Effector CD4-positive, alpha-beta T cell (primary cell): ENCODE measurements at regions not wholly inside any gene's neighbourhood (a gene's known extent, or its start where the extent isn't known, plus 50 kb on each side); places are given as distances from the start of the nearest gene placed in this dataset.

Source experiments
- DNase-seq: peaks from one replicate; pipeline ENCODE4 v3.0.0-alpha.2; 2020

- DNase-seq: no peak
These were observed 182.4 kb downstream of the TRIM27 start for GRCh38 chr6:28741363-28741762.

- DNase-seq: no peak
These were observed 181.0 kb downstream of the TRIM27 start for GRCh38 chr6:28742668-28743270.

- DNase-seq: no peak
These were observed 180.5 kb downstream of the TRIM27 start for GRCh38 chr6:28743271-28743789.

GRCh38 chr6:28747083-28747630 lies 176.6 kb downstream of the TRIM27 start:
- no peak for DNase-seq

GRCh38 chr6:28747631-28748157 lies 176.1 kb downstream of the TRIM27 start:
- no peak for DNase-seq

- no peak for DNase-seq
These were observed 175.6 kb downstream of the TRIM27 start for GRCh38 chr6:28748192-28748591.

GRCh38 chr6:28750926-28751458 lies 172.8 kb downstream of the TRIM27 start:
- no peak for DNase-seq

GRCh38 chr6:28751514-28751913 lies 172.3 kb downstream of the TRIM27 start:
- no peak for DNase-seq

- no peak for DNase-seq
These were observed 171.8 kb downstream of the TRIM27 start for GRCh38 chr6:28751963-28752350.

- no peak for DNase-seq
These were observed 166.2 kb downstream of the TRIM27 start for GRCh38 chr6:28757429-28758045.

GRCh38 chr6:28758046-28758817 lies 165.6 kb downstream of the TRIM27 start:
- DNase-seq: no peak

- DNase-seq: no peak
These were observed 165.0 kb downstream of the TRIM27 start for GRCh38 chr6:28758818-28759235.

- DNase-seq: no peak
These were observed 159.6 kb downstream of the TRIM27 start for GRCh38 chr6:28764014-28764723.

GRCh38 chr6:28764761-28765282 lies 159.0 kb downstream of the TRIM27 start:
- no peak for DNase-seq

- DNase-seq: no peak
These were observed 157.8 kb downstream of the TRIM27 start for GRCh38 chr6:28765978-28766351.

GRCh38 chr6:28766426-28766825 lies 157.4 kb downstream of the TRIM27 start:
- no peak for DNase-seq

- no peak for DNase-seq
These were observed 156.7 kb downstream of the TRIM27 start for GRCh38 chr6:28767133-28767532.

GRCh38 chr6:28767691-28768090 lies 156.1 kb downstream of the TRIM27 start:
- no peak for DNase-seq

GRCh38 chr6:28768187-28768913 lies 155.4 kb downstream of the TRIM27 start:
- no peak for DNase-seq

- DNase-seq: no peak
These were observed 154.0 kb downstream of the TRIM27 start for GRCh38 chr6:28769626-28770402.

GRCh38 chr6:28770732-28771131 lies 153.1 kb downstream of the TRIM27 start:
- DNase-seq: no peak
